ENCODE measurements at regions not wholly inside any gene's neighbourhood (a gene's known extent, or its start where the extent isn't known, plus 50 kb on each side); places are given as distances from the start of the nearest gene placed in this dataset.
"Not testable (repeated sequence)": the region's sequence is repeated elsewhere in the genome, so short reads cannot be mapped to it uniquely, and the experiment has no call there.

DNA sequence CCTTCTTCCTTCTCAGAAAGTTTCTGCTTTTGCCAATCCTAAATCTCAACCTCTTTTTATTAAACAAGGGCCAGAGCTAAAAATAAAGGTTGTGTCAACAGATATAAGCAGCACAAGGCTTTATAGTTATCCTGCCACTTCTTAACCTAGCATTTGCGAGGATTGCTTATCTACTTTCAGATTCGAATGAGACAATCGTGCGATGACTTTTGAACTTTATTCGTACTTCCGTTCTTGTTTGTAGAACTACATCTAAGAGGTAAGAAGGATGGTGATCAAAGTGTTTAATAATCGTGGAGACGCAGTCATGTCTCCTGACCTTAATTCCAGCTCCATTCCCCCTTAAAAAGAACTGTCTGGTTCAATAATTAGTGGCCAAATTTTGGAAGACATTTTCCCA is 578.6 kb downstream of the PIK3C3 start:
- Histone ChIP-seq H3K4me3 (ENCODE audit: low read length) (no peak overlapping the region), H3K36me3 (ENCODE audit: insufficient read depth, low read depth, low read length) (no peaks in the 10 kb centered on the region), H3K27me3 (ENCODE audit: insufficient read depth, low read length) (no peaks in the 10 kb centered on the region), H3K4me1 (ENCODE audit: insufficient read depth, low read length) (no peaks in the 10 kb centered on the region), H3K9ac (ENCODE audit: low read depth, low read length) (no peak overlapping the region), H3K9me3 (ENCODE audit: insufficient read depth, low read depth, low read length) (no peaks in the 10 kb centered on the region), H3K27ac (ENCODE audit: low read length) (no peak overlapping the region)

DNA sequence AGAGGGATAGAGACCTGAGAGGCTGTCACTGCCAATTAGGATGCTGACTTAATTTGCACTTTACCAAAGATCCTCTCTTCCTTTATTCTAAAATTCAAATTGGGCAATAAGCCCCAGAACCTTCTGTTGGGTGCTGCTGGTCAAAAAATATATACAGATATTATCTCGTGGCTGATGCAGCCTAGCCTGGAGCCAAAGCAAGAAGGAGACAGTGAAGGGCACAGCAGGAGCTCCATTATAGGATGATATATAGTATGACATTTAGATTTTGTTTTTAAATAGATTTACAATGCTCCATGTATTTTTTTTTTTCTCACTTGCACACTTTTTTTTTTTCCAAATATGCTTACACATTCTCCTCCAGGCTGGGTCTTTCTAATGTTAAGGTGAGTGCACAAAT is 579.3 kb downstream of the PIK3C3 start:
- Histone ChIP-seq H3K9ac (ENCODE audit: low read depth, low read length) (no peak overlapping the region), H3K27me3 (ENCODE audit: insufficient read depth, low read length) (no peaks in the 10 kb centered on the region), H3K4me3 (ENCODE audit: low read length) (no peak overlapping the region), H3K27ac (ENCODE audit: low read length) (no peak overlapping the region), H3K9me3 (ENCODE audit: insufficient read depth, low read depth, low read length) (no peaks in the 10 kb centered on the region), H3K4me1 (ENCODE audit: insufficient read depth, low read length) (no peaks in the 10 kb centered on the region), H3K36me3 (ENCODE audit: insufficient read depth, low read depth, low read length) (no peaks in the 10 kb centered on the region)

DNA sequence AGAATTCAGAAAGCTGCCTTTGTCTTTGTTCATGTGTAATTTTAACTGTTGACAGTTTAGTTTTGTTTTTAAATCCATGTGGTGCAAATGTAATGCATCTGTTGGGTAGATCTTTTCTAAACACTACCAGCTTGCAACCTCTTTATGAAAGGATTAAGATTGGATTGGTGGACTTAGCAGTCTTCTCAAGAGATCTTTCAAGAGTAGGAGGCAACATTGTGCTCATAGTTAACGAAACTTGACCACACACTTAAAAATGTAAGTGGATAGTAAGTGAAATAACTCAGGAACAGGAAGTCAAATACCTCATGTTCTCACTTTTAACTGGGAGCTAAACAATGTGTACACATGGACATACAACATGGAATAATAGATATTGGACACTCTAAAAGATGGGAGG is 579.0 kb downstream of the RIT2 start:
- Histone ChIP-seq H3K9ac (ENCODE audit: low read depth, low read length) (no peak overlapping the region), H3K36me3 (ENCODE audit: insufficient read depth, low read depth, low read length) (no peaks in the 10 kb centered on the region), H3K4me3 (ENCODE audit: low read length) (no peak overlapping the region), H3K27ac (ENCODE audit: low read length) (no peak overlapping the region), H3K4me1 (ENCODE audit: insufficient read depth, low read length) (no peaks in the 10 kb centered on the region), H3K9me3 (ENCODE audit: insufficient read depth, low read depth, low read length) (no peaks in the 10 kb centered on the region), H3K27me3 (ENCODE audit: insufficient read depth, low read length) (no peaks in the 10 kb centered on the region)

DNA sequence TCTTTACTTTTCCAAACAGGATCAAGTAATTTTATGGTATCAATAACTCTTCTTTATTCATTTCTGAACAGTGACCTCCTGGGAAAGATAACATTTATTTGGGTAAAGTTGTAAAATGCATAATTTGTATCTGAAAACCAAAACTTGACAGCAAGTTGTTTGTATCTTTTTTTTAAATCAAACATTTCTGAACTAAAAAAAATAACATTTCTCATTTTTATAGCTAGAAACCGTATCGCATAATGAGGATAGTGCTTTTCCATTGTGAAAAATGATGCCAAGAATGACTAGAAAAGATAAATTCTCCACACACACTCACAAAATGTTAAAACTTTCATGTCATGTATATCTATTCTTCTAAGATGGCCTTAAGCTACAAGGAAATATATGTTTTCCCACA is 578.2 kb downstream of the RIT2 start:
- H3K27ac ChIP-seq (ENCODE audit: low read length) = no peak overlapping the region
- H3K36me3 ChIP-seq (ENCODE audit: insufficient read depth, low read depth, low read length) = no peaks in the 10 kb centered on the region
- no peaks in the 10 kb centered on the region for H3K9me3 ChIP-seq (ENCODE audit: insufficient read depth, low read depth, low read length)
- no peak overlapping the region for H3K9ac ChIP-seq (ENCODE audit: low read depth, low read length)
- no peak overlapping the region for H3K4me3 ChIP-seq (ENCODE audit: low read length)
- no peaks in the 10 kb centered on the region for H3K4me1 ChIP-seq (ENCODE audit: insufficient read depth, low read length)
- no peaks in the 10 kb centered on the region for H3K27me3 ChIP-seq (ENCODE audit: insufficient read depth, low read length)

GRCh38 chr18:42544901-42545300 is 570.6 kb downstream of the RIT2 start:
- H3K4me3 ChIP-seq (ENCODE audit: low read length) = no peak overlapping the region
- no peaks in the 10 kb centered on the region for H3K9me3 ChIP-seq (ENCODE audit: insufficient read depth, low read depth, low read length)
- H3K4me1 ChIP-seq (ENCODE audit: insufficient read depth, low read length) = no peaks in the 10 kb centered on the region; the same call in 1 of the 2 replicates
- H3K27ac ChIP-seq (ENCODE audit: low read length) = no peak overlapping the region
- no peaks in the 10 kb centered on the region for H3K27me3 ChIP-seq (ENCODE audit: insufficient read depth, low read length)
- no peak overlapping the region for H3K9ac ChIP-seq (ENCODE audit: low read depth, low read length)
- no peaks in the 10 kb centered on the region for H3K36me3 ChIP-seq (ENCODE audit: insufficient read depth, low read depth, low read length)

GRCh38 chr18:42545825-42546224 is 569.7 kb downstream of the RIT2 start:
- Histone ChIP-seq H3K27me3 (ENCODE audit: insufficient read depth, low read length) (no peaks in the 10 kb centered on the region), H3K9ac (ENCODE audit: low read depth, low read length) (no peak overlapping the region), H3K4me1 (ENCODE audit: insufficient read depth, low read length) (no peaks in the 10 kb centered on the region; the same call in 1 of the 2 replicates), H3K36me3 (ENCODE audit: insufficient read depth, low read depth, low read length) (no peaks in the 10 kb centered on the region), H3K27ac (ENCODE audit: low read length) (no peak overlapping the region), H3K9me3 (ENCODE audit: insufficient read depth, low read depth, low read length) (no peaks in the 10 kb centered on the region), H3K4me3 (ENCODE audit: low read length) (no peak overlapping the region)

GRCh38 chr18:42548493-42548892 is 567.0 kb downstream of the RIT2 start:
- no peaks in the 10 kb centered on the region for H3K9me3 ChIP-seq (ENCODE audit: insufficient read depth, low read depth, low read length)
- no peak overlapping the region for H3K4me3 ChIP-seq (ENCODE audit: low read length)
- no peak overlapping the region for H3K9ac ChIP-seq (ENCODE audit: low read depth, low read length)
- H3K4me1 ChIP-seq (ENCODE audit: insufficient read depth, low read length) = no peaks in the 10 kb centered on the region; the same call in 1 of the 2 replicates
- H3K27ac ChIP-seq (ENCODE audit: low read length) = no peak overlapping the region
- no peaks in the 10 kb centered on the region for H3K27me3 ChIP-seq (ENCODE audit: insufficient read depth, low read length)
- H3K36me3 ChIP-seq (ENCODE audit: insufficient read depth, low read depth, low read length) = no peaks in the 10 kb centered on the region

GRCh38 chr18:42549596-42549995 is 565.9 kb downstream of the RIT2 start:
- Histone ChIP-seq H3K27me3 (ENCODE audit: insufficient read depth, low read length) (no peaks in the 10 kb centered on the region), H3K4me1 (ENCODE audit: insufficient read depth, low read length) (no peaks in the 10 kb centered on the region; the same call in 1 of the 2 replicates), H3K9me3 (ENCODE audit: insufficient read depth, low read depth, low read length) (no peaks in the 10 kb centered on the region), H3K4me3 (ENCODE audit: low read length) (no peak overlapping the region), H3K27ac (ENCODE audit: low read length) (no peak overlapping the region), H3K36me3 (ENCODE audit: insufficient read depth, low read depth, low read length) (no peaks in the 10 kb centered on the region), H3K9ac (ENCODE audit: low read depth, low read length) (no peak overlapping the region)

DNA sequence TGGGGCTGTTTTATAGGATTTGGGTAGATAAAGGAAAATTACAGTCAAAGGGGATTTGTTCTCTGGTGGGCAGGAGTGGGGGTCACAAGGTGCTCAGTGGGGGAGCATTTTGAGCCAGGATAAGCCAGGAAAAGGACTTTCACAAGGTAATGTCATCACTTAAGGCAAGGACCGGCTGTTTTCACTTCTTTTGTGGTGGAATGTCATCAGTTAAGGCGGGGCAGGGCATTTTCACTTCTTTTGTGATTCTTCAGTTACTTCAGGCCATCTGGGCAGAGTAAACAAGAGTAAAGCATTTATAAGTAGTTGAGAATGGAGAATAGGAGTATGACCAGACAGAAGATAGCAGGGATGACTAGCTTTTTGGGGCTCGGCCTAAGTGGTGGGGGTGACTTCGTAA is 562.9 kb downstream of the RIT2 start:
- not testable (repeated sequence) for H3K9me3 ChIP-seq (ENCODE audit: insufficient read depth, low read depth, low read length); H3K9ac ChIP-seq (ENCODE audit: low read depth, low read length); H3K27me3 ChIP-seq (ENCODE audit: insufficient read depth, low read length); H3K27ac ChIP-seq (ENCODE audit: low read length); H3K36me3 ChIP-seq (ENCODE audit: insufficient read depth, low read depth, low read length); H3K4me1 ChIP-seq (ENCODE audit: insufficient read depth, low read length); H3K4me3 ChIP-seq (ENCODE audit: low read length)

GRCh38 chr18:42559069-42559690 is 556.3 kb downstream of the RIT2 start:
- Histone ChIP-seq H3K36me3 (ENCODE audit: insufficient read depth, low read depth, low read length) (no peaks in the 10 kb centered on the region), H3K27ac (ENCODE audit: low read length) (no peak overlapping the region), H3K4me1 (ENCODE audit: insufficient read depth, low read length) (no peaks in the 10 kb centered on the region), H3K9me3 (ENCODE audit: insufficient read depth, low read depth, low read length) (no peaks in the 10 kb centered on the region), H3K9ac (ENCODE audit: low read depth, low read length) (no peak overlapping the region), H3K4me3 (ENCODE audit: low read length) (no peak overlapping the region), H3K27me3 (ENCODE audit: insufficient read depth, low read length) (no peaks in the 10 kb centered on the region)

- no peaks in the 10 kb centered on the region for H3K27me3 ChIP-seq (ENCODE audit: insufficient read depth, low read length)
- no peaks in the 10 kb centered on the region for H3K36me3 ChIP-seq (ENCODE audit: insufficient read depth, low read depth, low read length)
- H3K4me3 ChIP-seq (ENCODE audit: low read length) = no peak overlapping the region
- H3K9ac ChIP-seq (ENCODE audit: low read depth, low read length) = no peak overlapping the region
- no peak overlapping the region for H3K27ac ChIP-seq (ENCODE audit: low read length)
- no peaks in the 10 kb centered on the region for H3K9me3 ChIP-seq (ENCODE audit: insufficient read depth, low read depth, low read length)
- H3K4me1 ChIP-seq (ENCODE audit: insufficient read depth, low read length) = no peaks in the 10 kb centered on the region
Measured at GRCh38 chr18:42561521-42561920, 554.0 kb downstream of the RIT2 start.

- Histone ChIP-seq H3K9ac (ENCODE audit: low read depth, low read length) (no peak overlapping the region), H3K9me3 (ENCODE audit: insufficient read depth, low read depth, low read length) (no peaks in the 10 kb centered on the region), H3K36me3 (ENCODE audit: insufficient read depth, low read depth, low read length) (no peaks in the 10 kb centered on the region), H3K4me3 (ENCODE audit: low read length) (no peak overlapping the region), H3K4me1 (ENCODE audit: insufficient read depth, low read length) (no peaks in the 10 kb centered on the region), H3K27me3 (ENCODE audit: insufficient read depth, low read length) (no peaks in the 10 kb centered on the region), H3K27ac (ENCODE audit: low read length) (no peak overlapping the region)
Measured at GRCh38 chr18:42563995-42564394, 551.5 kb downstream of the RIT2 start.
